GM12865 (cell line): ENCODE measurements at regions not wholly inside any gene's neighbourhood (a gene's known extent, or its start where the extent isn't known, plus 50 kb on each side); places are given as distances from the start of the nearest gene placed in this dataset.

Experiments
- DNase-seq: peaks from one replicate; pipeline ENCODE4 v3.0.0; 2010; ENCODE audit warnings: low read depth
- H3K4me3 ChIP-seq: 2 replicates; pipeline ENCODE4 v1.5.1; 2011; ENCODE audit warnings: mild to moderate bottlenecking, low read depth, low read length, control low read depth
- CTCF ChIP-seq: IDR thresholded peaks from 2 replicates; pipeline ENCODE4 v1.5.1; 2011; ENCODE audit warnings: low read length, control low read depth, low read depth, inconsistent platforms; ENCODE audit not compliant: insufficient read depth; ENCODE audit errors: missing control alignments

GRCh38 chrX:39805022-39805421 lies 292.7 kb downstream of the BCOR start:
- no peak for TF ChIP-seq CTCF
- no peak for DNase-seq
- H3K4me3 ChIP-seq: no peak overlapping the region

- H3K4me3 ChIP-seq: no peak overlapping the region
- DNase-seq: no peak
- TF ChIP-seq CTCF: no peak
Observed at GRCh38 chrX:39805825-39806224, 291.9 kb downstream of the BCOR start.

DNA sequence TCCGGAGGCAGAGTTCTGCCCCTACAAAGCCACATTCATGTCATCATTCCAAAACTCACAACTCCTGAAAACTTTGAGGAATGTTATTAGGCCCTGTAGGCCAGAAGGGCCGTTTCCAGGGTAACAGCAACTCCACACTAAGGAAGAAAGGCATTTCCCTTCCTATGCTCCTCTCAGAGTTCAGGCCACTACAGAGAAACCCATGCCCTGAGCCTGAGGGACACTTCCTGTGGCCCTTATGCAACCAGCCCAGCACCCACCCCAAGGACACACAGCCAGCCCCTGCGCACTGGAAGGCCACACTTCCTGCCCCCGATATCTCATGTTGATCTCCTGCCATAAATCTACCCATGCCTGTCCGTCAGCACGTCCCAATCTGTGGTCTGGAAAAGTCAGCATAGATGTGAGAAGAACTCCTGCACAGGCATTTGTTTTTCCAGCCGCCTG lies 289.3 kb downstream of the BCOR start:
- no peak for DNase-seq
- H3K4me3 ChIP-seq: no peak overlapping the region
- TF ChIP-seq CTCF: no peak

DNA sequence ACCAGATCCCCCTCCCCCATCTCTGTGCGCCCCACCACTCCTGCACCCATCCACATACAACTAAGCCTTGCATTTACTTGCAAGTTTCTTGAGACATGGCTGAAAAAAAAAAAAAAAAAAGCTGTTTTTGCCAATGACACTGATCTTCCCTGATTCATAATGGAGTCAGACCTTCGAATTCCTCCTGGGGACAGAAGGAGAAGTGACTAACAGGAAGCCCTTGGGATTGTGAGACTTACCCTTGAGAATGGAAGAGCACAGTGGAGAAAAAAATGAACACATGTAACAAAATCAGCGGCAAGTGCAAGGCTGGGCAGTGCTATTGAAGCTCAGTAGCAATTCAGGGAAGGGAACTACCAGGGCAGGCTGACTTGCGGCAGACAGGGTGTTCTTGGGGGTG lies 288.4 kb downstream of the BCOR start:
- no peak for TF ChIP-seq CTCF
- no peak for DNase-seq

DNA sequence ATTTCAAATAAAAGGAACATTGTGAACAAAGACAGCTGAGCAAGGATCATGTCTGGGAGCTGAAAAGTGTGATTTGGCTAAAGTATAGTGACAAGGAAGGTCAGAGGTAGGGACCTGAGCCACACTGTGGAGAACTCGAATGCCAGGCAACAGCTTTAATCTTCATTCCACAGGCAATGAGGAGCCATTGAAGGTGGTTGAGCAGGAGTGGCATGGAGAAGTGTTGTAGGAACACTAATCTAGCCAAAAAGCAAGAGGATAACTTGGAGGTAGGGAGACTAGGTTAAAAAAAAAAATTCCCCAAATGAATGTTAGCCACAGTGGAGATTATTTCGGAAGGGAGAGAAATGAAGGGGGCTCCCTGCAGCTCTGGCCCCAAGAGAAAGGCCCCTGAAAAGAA lies 286.9 kb downstream of the BCOR start:
- no peak overlapping the region for H3K4me3 ChIP-seq
- DNase-seq: no peak
- TF ChIP-seq CTCF: no peak

More for the DNA sequence above, 288.4 kb downstream of the BCOR start:
- no peak overlapping the region for H3K4me3 ChIP-seq

DNA sequence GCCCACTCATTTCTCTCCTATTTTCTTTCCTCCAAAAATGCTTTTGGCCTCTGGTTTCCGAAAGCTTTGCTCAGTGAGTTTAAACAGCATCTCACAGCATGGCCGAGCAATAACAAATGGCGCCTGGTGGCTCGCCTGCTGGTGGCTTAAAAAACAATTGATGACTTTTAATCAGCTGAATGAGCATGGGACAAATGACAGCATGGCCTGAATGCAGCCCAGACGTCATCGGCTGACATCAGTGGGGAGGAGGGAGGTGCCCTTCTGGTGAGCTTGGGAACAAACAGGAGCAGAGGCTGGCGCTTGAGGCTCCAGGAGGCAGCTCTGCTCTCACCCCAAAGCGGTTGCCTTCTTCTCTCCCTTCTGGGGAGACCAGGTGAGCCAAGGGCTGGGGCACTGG lies 286.4 kb downstream of the BCOR start:
- no peak for DNase-seq
- TF ChIP-seq CTCF: no peak
- no peak overlapping the region for H3K4me3 ChIP-seq

- DNase-seq: no peak
Observed at GRCh38 chrX:39813631-39814277, 284.0 kb downstream of the BCOR start.

More at GRCh38 chrX:39813631-39814277, 284.0 kb downstream of the BCOR start:
- no peak overlapping the region for H3K4me3 ChIP-seq
- no peak for TF ChIP-seq CTCF
